ENCODE measurements at regions not wholly inside any gene's neighbourhood (a gene's known extent, or its start where the extent isn't known, plus 50 kb on each side); places are given as distances from the start of the nearest gene placed in this dataset.
"Not testable (repeated sequence)": the region's sequence is repeated elsewhere in the genome, so short reads cannot be mapped to it uniquely, and the experiment has no call there.

DNA sequence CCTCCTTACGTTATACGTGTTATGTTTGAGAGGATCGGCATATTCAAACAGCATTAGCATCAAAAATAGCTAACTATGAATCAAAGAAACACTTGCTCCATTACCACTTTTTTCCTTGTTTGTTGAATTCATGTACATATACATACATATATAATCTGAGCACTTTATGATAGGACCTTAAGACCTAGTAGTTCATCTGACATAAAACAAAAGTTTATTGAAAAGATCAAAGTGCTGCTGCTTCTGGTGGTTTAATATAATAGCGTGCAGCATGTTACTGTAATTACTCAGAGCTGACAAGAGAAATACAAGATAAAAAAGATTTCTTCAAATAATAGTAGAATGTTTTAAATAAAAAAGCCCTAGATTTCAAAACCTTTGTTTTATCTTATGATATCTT lies 1850.9 kb upstream of the LRRTM1 start:
- no peak for FAIRE-seq

DNA sequence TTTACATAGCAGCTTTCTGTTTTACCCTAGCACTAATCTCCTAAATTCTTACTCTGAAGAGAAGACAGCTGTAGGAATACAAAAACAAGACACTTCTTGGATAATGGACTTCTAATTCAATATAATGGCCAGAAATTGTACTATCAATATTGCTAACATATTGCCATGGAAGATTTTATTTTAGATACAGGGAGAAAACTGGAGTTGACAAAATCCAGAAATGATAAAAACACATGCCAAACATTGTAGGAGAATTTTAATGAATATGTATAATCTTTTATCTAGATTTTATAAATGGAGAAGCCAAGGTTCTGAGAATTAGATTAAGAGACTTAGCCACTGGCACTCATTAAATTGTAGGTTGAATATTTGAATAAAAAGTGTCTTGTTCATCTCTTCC lies 1838.8 kb upstream of the LRRTM1 start:
- no peak for FAIRE-seq

DNA sequence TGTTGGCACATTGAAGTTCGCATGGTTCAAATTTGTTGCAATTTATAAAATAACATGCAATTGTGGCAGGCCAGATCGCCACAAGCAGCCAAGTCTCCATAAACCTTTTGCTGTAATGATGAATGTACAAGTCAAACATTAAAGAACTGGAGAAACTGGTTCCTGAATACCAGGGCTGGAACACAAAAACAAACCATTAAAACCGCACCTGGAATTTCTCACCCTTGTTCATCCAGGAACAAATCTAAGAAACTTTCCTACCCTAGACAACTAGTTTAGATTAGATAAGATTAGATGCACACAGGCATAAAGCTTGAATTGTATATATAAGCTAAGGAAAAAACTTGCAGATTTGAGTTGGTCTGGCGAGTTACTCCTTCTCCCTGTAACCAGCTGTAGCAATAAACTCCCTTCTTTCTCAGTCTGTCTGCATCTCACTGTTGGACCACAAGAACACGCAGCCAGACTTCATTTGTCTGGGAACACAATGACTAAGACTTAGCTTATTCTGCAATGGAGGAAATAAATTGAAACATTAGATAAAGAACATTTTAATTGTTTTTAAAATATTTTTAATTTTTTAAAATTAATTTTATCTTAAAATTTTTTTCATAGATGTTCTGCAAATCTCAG lies 1835.5 kb upstream of the LRRTM1 start:
- FAIRE-seq, result peak; percentile 41

DNA sequence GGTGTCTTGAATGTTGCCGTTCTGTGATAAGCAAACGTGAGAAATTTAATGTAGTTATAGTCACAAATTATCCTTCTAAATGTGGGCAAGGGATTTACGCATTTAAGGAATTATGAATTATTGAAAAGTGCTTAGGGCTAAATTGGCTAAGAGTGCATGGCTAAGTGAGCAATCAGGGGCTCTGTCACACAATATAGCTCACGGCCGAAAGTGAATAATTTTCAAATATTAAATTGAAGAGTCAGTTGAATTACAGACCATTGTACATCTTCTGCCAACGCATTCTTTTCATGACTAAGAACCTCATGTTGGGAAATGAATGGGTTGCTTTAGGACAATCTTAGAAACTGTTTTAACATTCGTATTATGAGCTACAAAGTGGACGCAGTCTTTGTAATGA lies 1832.9 kb upstream of the LRRTM1 start:
- no peak for FAIRE-seq

DNA sequence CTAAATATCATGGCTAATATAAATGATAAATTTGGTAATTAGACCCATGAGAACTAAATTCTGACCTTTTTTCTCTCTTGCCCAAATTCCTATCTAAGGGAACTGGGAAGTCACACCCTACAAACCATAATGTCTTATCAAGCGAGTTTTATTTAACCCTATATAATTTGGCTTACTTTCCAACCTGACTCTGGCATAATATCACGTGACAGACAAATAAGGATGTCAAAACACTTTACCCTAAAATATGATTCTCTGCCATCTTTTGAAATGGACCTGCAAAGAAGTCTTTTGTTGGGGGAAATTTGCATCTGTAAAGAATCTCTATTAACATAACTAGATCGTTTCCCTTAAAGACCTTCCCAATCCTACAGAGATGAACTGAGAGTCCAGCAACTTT lies 1823.5 kb upstream of the LRRTM1 start:
- FAIRE-seq, result no peak

DNA sequence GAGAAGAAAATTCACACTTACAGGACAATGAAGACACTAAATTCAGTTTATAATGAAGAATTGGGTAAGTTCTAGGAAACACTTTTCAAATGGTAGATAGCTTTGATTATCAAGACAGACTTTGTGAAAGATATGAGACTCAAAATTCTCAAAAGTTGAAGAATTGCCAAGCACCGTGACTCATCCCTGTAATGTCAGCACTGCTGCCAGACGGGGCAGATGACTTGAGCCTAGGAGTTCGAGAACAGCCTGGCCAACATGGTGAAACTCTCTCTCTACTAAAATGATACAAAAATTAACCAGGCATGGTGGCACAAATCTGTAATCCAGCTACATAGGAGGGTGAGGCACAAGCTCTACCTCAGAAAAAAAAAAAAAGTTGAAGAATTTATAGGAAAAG lies 1820.1 kb upstream of the LRRTM1 start:
- FAIRE-seq, result no peak

DNA sequence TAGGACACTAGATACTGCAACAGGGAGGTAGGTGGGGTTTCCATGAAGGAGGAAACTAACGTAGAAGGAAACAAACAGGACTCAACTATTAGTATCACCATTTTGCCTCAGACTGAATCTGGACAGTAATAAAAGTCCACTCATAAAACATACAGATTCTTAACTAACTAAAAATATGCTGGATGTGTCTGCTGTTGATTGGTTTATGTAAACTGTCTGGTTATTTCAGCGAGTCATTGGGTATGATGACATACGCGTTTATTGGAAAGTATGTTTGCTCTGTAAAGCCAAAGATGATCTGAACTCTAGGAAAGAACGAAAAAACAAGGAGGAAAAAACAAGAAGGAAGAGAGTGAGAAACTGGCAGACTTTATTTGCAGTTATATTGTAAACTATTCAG lies 1816.1 kb upstream of the LRRTM1 start:
- FAIRE-seq, result no peak

DNA sequence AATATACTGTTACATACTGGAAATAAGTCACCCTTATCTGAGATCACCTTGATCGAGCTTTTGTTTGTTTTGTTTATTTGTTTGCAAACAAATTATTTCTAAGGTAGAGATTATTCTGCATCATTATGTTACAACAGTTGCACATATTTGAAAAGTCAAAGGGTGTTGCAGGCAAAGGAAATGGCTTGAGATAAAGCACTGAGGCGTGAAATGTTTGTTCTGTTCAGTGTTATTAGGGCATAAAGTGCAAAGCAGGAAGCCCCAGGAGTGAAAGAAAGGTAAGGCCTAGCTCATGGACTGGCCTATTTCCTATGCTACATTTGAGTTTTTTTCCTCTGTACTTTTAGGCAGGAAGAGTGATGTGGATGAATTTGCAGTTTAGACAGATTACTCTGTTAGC lies 1815.6 kb upstream of the LRRTM1 start:
- FAIRE-seq, result no peak

DNA sequence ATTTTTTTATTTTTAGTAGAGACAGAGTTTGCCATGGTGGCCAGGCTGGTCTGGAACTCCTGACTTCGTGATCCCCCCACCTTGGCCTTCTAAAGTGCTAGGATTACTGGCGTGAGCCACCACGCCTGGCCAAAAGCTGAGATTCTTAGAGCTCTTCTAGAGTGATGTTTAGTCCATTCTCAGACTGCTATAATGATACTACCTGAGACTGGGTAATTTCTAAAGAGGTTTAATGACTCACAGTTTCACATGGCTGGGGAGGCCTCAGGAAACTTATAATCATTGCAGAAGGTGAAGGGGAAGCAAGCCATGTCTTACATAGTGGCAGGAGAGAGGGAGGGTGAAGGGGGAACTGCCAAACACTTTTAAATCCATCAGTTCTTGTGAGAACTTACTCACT lies 1804.9 kb upstream of the LRRTM1 start:
- no peak for FAIRE-seq

DNA sequence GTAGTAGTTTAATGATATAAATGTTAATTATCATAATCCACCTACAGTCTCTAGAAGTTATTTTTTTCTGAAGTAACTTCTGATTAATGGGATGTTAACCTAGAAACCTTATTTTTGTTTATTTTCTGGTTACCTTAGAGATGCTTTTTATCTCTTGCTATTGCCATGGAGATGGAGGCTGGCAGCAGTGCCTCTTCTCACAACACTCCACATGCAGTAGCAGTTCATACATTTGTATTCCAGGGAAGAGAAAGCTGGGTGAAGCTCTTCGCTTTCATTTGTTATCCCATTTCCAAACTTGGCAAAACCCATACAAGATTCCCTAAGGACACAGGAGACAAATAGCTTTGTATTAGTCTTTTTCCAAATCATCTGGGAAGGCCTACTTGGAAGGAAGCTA lies 1794.1 kb upstream of the LRRTM1 start:
- FAIRE-seq, result no peak

DNA sequence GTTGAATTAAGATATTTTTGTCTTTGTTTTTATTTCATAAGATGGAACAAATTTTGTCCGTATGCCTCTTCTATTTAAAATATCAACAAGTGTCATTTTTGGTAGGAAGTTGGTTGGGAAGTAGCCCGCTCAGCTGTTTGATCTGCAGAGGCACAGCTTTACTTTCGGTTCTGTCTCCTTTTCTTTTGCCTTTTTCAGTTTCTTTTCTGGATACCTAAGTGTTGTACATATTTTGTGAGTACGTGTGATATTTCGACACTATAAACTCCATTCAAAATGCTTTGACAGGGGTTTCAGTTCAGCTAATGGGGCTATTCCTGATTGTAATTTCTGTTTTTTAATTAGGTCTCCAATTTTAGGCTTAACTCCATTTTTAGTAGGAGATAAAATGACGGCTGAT lies 1785.0 kb upstream of the LRRTM1 start:
- no peak for FAIRE-seq

DNA sequence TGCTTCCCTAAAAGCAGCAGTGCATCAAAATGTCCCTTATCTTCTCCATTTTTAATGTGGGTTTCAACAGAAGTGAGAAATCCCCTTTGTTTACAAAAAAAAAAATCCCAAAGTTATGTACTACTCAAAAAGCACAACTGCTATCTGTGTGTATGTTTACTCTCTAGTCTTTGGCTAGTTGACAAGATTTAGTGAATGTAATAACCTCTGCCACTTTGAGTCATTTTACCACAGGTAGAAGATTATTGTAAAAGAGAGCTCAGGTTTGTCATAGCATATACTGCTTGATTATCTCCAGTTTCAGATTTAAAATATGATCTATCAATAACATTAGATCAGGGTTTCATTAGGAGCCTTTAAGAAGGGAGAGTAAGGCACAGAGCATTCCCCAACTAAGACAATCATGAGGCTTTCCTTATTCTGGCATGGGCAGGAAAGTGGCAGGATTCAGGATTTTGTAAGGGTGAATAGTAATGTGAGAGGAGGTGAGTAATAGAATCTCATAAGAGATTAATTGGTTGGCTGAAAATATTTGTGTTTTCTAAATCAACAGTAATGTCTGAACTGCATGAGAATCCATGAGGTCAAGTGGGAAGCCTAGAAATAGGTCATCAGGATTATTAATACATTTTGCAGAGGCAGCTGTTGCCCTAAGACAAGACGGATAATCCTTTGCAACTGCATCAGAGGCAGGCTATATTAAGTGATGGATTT lies 1780.3 kb upstream of the LRRTM1 start:
- no peak for FAIRE-seq

DNA sequence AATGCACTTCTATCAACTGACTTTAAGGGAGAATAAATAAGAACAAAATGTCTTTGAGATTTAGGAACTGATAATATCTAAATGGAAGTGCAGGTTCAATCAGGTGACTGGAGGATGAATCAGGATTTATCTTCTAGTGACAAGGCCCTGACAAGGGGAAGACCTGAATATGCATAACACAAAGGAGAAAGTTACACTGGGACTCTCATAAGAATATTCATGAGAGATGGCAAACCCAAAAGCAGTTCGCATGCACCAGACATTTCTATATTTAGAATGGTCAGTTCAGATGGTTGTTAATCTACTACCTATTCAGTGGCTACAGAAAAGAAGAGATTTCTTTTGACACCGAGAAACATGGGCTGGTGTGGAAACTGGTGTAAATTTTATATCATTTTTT lies 1771.3 kb upstream of the LRRTM1 start:
- no peak for FAIRE-seq

DNA sequence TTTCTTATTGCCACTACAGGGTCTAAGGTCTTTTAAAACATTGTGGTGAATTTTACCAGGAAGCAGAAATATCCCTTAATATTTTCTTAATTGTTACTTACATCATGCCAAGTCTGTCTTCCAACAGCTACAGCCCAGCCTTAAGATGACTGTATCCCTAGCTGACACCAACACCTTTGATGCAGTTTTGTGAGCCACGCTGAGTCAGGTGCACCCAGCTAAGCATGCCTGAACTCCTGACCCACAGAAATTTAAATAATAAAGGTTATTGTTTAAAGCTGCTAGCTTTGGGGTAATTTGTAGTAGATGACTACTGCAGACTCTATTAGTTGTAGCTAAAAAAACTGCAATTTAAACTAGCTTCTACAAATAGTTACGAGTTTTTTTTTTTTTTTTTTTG lies 1757.9 kb upstream of the LRRTM1 start:
- FAIRE-seq, result no peak

DNA sequence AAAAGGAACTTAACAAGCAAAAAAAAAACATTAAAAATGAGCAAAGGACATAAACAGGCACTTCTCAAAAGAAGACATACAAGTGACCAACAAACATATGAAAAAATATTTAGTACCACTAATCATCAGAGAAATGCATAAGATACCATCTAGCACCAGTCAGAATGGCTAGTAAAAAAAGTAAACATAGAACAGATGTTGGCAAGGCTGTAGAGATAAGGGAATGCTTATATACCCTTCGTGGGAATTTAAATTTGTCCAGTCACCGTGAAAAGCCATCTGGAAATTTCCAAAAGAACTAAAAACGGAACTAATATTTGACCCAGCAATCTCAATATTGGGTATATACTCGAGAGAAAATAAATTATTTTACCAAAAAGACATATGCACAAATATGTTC lies 1751.3 kb upstream of the LRRTM1 start:
- FAIRE-seq, result no peak

DNA sequence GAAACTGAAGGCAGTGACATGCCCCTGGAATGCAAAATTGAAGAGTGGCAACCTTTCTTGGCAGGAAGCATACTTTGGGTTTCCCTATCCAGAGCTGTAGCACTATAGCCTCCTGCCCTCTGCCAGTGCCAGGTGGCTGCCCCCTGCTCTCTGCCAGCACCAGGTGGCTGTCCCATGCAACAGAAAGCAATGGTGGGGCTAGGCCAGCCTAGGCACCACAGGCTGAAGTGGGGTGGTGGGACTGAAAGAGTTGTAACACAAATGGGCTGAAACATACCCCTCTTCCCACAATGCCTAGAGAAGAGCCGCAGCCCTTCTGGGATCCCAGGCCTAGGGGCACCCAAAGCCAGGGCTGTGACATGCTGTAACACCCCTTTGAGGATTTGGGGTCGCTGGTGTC lies 1739.3 kb upstream of the LRRTM1 start:
- no peak for FAIRE-seq

DNA sequence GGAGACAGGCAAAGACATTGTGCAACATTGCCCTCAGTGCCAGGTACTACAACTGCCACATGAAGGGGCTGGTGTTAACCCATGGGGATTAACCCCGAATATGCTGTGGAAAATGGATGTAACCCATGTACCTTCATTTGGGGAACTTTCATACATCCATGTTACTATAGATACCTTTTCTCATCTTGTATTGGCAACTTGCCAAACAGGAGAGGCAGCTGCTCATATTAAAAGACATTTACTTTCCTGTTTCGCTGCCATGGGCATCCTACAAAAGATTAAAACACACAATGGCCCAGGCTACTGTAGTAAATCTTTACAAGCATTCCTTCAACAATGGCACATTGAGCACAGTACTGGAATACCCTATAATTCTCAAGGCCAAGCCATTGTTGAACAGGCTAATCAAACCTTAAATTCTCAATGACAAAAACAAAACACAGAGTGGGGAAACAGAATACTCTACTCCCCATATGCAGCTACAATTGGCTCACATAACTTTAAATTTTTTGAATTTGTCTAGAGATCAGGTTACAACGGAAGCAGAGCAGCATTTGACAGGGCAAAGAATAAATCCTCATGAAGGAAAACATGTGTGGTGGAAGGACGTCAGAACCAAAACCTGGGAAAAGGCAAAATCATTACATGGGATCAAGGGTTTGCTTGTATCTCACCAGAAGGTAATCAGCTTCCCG lies 1723.5 kb upstream of the LRRTM1 start:
- FAIRE-seq, result no peak

DNA sequence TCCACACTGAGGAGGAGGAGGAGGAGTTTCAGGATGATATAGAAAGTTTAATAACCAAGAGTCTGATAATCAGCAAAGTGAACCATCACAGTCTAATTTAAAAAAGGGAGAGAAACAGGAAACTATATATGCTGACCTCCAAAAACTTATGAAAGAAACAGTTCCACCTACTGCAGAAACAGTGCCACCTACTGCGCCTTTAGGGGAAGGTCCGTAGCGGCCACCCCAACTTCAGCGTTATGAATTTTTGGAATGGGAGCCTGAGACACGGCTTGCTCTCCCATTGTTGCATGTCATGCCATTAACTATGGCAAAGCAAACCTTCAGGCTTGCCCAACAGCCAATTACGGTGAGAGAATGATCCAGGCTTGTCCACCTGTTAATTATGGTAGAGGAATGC lies 1719.2 kb upstream of the LRRTM1 start:
- FAIRE-seq, result no peak

DNA sequence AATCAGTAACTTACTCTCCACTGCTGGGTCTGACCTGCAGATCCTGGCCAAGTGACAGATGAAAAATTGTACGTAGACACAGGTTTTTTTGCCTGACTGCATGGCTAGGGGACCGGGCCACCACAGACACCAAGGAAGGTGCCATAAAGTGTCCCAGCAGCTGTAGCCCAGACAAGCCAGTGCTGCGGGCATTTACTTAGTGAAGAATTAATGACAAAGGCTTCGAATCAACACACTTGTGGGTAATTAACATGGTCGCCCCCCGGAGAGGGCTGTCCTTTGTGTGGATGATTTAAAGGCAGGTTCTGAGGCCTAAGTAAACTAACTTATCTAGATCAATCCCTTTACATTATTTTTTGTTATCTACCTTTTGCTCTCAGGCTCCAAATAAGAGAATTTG lies 1709.1 kb upstream of the LRRTM1 start:
- no peak for FAIRE-seq

DNA sequence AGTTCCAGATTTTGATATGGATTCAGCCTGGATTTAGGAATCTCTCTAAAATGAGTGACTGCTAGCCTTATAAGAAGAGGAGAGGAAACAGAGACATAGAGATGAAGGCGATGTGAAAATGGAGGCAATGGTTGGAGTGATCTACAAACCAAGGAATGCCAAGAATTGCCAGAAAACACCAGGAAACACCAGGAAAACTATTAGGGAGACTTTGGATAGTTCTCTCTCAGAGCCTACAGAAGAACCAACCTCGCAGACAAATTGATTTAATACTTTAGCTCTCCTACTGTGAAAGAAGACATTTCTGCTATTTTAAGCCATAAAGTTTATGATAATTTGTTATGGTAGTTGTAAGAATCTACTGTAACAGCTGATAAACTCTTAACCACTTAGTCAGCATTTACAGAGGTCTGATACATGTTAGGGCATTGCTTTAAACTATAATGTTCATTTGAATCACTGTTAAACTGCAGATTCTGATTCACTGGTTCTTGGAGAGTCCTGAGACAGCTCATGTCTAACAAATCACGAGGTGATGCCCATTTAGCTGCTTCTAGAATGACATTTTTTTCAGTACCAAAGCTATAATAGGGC lies 1702.6 kb upstream of the LRRTM1 start:
- FAIRE-seq, result no peak

DNA sequence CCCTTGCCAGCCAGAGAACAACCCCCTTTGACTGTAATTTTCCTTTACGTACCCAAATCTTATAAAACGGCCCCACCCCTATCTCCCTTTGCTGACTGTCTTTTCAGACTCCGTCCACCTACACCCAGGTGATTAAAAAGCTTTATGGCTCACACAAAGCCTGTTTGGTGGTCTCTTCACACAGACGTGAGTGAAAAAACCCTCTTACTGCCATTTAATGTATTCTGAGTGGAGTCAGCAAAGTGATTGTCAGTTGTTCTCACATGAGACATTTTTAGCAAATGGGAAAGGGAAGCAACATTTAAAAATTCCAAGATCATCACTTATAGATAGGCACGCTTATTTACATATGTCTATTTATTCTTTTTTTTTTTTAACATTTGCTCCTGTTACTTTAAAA lies 1701.3 kb upstream of the LRRTM1 start:
- FAIRE-seq, result not testable (repeated sequence)

DNA sequence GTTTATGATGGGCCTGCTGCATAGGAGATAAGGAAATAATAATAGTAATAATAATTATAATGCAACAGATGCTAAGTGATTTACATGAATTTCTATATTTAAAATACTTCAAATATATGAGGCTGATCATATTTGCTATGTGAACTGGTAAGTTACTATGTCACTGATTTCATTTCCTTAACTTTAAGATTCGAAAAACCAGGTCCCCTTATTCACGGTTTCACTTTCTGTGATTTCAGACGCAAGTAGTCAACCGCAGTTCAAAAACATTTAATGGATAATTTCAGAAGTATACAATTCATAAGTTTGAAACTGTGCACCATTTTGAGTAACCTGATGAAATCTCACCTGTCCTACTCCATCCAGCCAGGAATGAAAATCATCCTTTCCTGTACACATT lies 1697.1 kb upstream of the LRRTM1 start:
- FAIRE-seq, result no peak

DNA sequence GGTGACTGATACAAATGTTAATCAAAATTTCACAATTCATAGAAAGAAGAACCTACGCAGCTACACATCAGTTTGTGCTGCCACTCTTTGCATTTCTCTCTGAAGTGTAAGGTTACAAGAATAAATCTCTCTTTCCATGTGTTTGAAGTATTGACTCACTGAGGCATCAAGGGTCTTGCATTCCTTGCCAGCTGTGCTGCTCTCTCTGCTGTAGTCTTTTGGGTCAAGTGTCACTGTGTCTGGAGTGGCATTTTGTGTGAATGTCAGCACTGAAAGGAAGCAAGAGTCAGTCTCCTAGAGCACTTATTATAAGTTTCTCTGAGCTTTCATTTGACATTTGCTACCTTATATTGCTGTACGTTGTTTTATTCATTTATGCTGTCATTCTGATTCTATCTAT lies 1696.1 kb upstream of the LRRTM1 start:
- FAIRE-seq, result no peak

DNA sequence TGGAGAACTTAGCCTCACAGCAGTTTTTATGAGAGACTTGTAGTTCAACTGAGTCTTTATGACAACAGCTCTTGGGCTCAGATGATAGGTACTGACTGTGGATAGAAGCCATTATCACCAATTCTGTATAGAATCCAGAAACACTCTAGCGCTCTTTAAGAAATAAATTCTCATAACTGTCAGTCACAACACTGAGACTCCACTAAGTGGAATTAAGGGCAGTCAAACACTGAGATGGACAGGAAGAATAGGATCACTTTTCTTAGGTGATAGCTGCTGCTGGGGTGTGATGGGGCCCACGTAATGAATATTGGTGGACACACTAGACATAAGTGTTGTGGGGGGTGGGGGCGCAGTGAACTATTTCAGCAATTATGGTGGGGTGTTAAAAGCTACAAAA lies 1691.8 kb upstream of the LRRTM1 start:
- no peak for FAIRE-seq

Measured in endometrium (tissue), 2 donors.